Chondrocyte (in vitro differentiated cells): ENCODE measurements at regions not wholly inside any gene's neighbourhood (a gene's known extent, or its start where the extent isn't known, plus 50 kb on each side); places are given as distances from the start of the nearest gene placed in this dataset.

Experiments
- DNase-seq: peaks from one replicate; pipeline ENCODE4 v3.0.0; 2021; ENCODE audit warnings: mixed read lengths, low spot score
- H3K27ac Mint-ChIP-seq: one replicate; pipeline ENCODE4 v1.8.0; 2021; ENCODE audit warnings: mild to moderate bottlenecking, moderate library complexity, mixed read lengths; ENCODE audit not compliant: unreplicated experiment
- H3K27me3 Mint-ChIP-seq: 2 replicates; pipeline ENCODE4 v1.8.0; 2021; ENCODE audit warnings: low read depth, mixed read lengths
- H3K36me3 Mint-ChIP-seq: 2 replicates; pipeline ENCODE4 v1.8.0; 2021; ENCODE audit warnings: low read depth, mixed read lengths
- H3K4me1 Mint-ChIP-seq: 2 replicates; pipeline ENCODE4 v1.8.0; 2021; ENCODE audit warnings: low read depth, mild to moderate bottlenecking, mixed read lengths
- H3K4me3 Mint-ChIP-seq: one replicate; pipeline ENCODE4 v1.8.0; 2021; ENCODE audit warnings: mild to moderate bottlenecking, moderate library complexity, mixed read lengths; ENCODE audit not compliant: unreplicated experiment
- H3K9me3 Mint-ChIP-seq: 2 replicates; pipeline ENCODE4 v1.8.0; 2021; ENCODE audit warnings: low read depth, mixed read lengths
- CTCF ChIP-seq: fragments of 200-600 bp; sonication (generic); IDR thresholded peaks from 2 replicates; pipeline ENCODE4 v1.5.0; 2021; ENCODE audit warnings: antibody characterized with exemption, mild to moderate bottlenecking, moderate library complexity

- H3K9me3 Mint-ChIP-seq: no peaks in the 10 kb centered on the region
- TF ChIP-seq CTCF: no peak
- H3K36me3 Mint-ChIP-seq: peaks cover 28% of the 10 kb centered on the region
- DNase-seq: no peak
- H3K27ac Mint-ChIP-seq: no peak overlapping the region
- no peak overlapping the region for H3K4me3 Mint-ChIP-seq
- no peaks in the 10 kb centered on the region for H3K4me1 Mint-ChIP-seq
- no peaks in the 10 kb centered on the region for H3K27me3 Mint-ChIP-seq
Observed at GRCh38 chr6:144834426-144835038, 549.4 kb downstream of the UTRN start.

- peaks cover 28% of the 10 kb centered on the region for H3K36me3 Mint-ChIP-seq
- peaks cover 2% of the 10 kb centered on the region for H3K4me1 Mint-ChIP-seq
- TF ChIP-seq CTCF: no peak
- DNase-seq: no peak
- no peaks in the 10 kb centered on the region for H3K27me3 Mint-ChIP-seq
- no peaks in the 10 kb centered on the region for H3K9me3 Mint-ChIP-seq
- H3K4me3 Mint-ChIP-seq: no peak overlapping the region
- no peak overlapping the region for H3K27ac Mint-ChIP-seq
Observed at GRCh38 chr6:144835322-144835973, 550.3 kb downstream of the UTRN start.

GRCh38 chr6:144840619-144841018 is 555.5 kb downstream of the UTRN start:
- H3K27me3 Mint-ChIP-seq: no peaks in the 10 kb centered on the region
- peaks cover 24% of the 10 kb centered on the region for H3K36me3 Mint-ChIP-seq
- DNase-seq: no peak
- TF ChIP-seq CTCF: no peak
- no peak overlapping the region for H3K4me3 Mint-ChIP-seq
- no peaks in the 10 kb centered on the region for H3K9me3 Mint-ChIP-seq
- H3K4me1 Mint-ChIP-seq: peaks cover 29% of the 10 kb centered on the region
- no peak overlapping the region for H3K27ac Mint-ChIP-seq

- Mint-ChIP-seq H3K27ac (no peak overlapping the region), H3K36me3 (peaks cover 16% of the 10 kb centered on the region), H3K4me1 (peaks cover 33% of the 10 kb centered on the region), H3K9me3 (no peaks in the 10 kb centered on the region), H3K4me3 (no peak overlapping the region), H3K27me3 (no peaks in the 10 kb centered on the region)
- DNase-seq: no peak
- no peak for TF ChIP-seq CTCF
Observed at GRCh38 chr6:144843701-144844100, 558.6 kb downstream of the UTRN start.

GRCh38 chr6:144844596-144844995 is 559.5 kb downstream of the UTRN start:
- Mint-ChIP-seq H3K4me3 (no peak overlapping the region), H3K9me3 (no peaks in the 10 kb centered on the region), H3K36me3 (peaks cover 21% of the 10 kb centered on the region), H3K27ac (peak overlapping the region; percentile 6), H3K27me3 (no peaks in the 10 kb centered on the region), H3K4me1 (peaks cover 33% of the 10 kb centered on the region)
- no peak for DNase-seq
- TF ChIP-seq CTCF: no peak
